Kidney epithelial cell (primary cell): ENCODE measurements at regions not wholly inside any gene's neighbourhood (a gene's known extent, or its start where the extent isn't known, plus 50 kb on each side); places are given as distances from the start of the nearest gene placed in this dataset.

Experiments used
- DNase-seq: peaks from one replicate; pipeline ENCODE4 v3.0.0-alpha.2; 2010; ENCODE audit warnings: low read depth
- H3K27me3 ChIP-seq: 2 replicates; pipeline ENCODE4 v1.6.0; 2011; ENCODE audit warnings: low read length; ENCODE audit not compliant: control insufficient read depth, insufficient read depth
- H3K36me3 ChIP-seq: 2 replicates; pipeline ENCODE4 v1.5.1; 2011; ENCODE audit warnings: low read length; ENCODE audit not compliant: control insufficient read depth, insufficient read depth
- H3K4me3 ChIP-seq: 2 replicates; pipeline ENCODE4 v1.5.1; 2011; ENCODE audit warnings: low read depth, mild to moderate bottlenecking, control low read depth, low read length
- CTCF ChIP-seq: IDR thresholded peaks from 2 replicates; pipeline ENCODE4 v1.5.1; 2011; ENCODE audit warnings: mild to moderate bottlenecking, moderate library complexity, low read length, control low read depth, inconsistent platforms; ENCODE audit not compliant: insufficient read depth, poor library complexity, severe bottlenecking

DNA sequence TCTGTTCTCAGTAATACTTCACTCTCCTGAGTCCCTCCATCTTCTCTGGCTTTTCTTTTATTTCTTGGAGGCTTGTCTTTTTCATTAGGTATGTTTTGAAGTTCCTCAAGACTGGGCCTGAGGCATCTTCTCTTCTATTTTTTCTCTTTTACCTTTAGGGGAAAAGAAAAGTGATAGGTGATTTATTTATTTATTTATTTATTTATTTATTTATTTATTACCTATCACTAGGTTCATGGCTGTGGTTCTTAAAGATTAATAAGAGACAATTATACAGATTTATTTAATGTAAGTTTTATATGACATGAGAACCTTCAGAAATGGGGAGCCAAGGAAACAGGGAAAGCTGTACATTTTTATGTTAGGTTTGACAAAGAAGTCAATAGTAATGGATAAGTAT lies 330.3 kb upstream of the RBMS3 start:
- Histone ChIP-seq H3K36me3 (no peaks in the 10 kb centered on the region), H3K4me3 (no peak overlapping the region), H3K27me3 (no peaks in the 10 kb centered on the region)
- DNase-seq, result no peak
- TF ChIP-seq CTCF, result no peak

DNA sequence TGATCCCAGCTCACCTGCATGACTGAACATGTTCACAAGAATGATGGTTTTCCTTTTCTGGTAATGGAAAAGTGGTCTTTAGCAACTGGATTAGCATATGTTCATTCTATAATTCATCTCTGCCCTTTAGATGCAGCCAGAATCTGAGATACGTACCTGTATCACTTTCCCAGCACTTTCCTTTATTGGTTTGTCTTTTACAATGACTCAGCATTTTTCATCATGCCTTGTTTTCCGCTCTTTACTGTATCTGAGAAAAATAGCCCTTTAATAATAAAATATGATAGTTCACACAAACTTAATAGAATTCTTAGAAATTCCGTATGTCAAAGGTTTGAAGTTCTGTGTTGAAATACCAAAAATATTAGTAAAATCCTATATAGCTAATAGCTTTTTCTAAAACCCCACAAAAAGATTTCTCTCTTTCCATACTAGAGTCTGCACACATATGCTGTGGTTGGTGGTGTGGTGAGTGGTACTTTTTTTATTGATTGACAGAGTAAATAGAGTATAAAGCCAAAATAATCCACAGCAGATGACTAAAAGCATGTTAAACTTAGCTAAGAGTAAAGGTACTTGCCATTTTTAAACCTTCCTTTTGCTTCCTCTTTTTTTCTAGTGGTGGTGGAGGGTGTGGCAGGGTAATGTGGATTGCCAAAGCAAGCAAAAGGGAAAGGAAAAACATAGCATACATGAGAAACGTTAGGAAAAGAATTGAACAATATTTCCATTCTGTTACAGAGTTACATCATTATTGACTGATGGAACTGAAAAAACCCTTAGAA lies 328.9 kb upstream of the RBMS3 start:
- Histone ChIP-seq H3K36me3 (no peaks in the 10 kb centered on the region), H3K27me3 (no peaks in the 10 kb centered on the region), H3K4me3 (no peak overlapping the region)
- TF ChIP-seq CTCF, result no peak
- no peak for DNase-seq

DNA sequence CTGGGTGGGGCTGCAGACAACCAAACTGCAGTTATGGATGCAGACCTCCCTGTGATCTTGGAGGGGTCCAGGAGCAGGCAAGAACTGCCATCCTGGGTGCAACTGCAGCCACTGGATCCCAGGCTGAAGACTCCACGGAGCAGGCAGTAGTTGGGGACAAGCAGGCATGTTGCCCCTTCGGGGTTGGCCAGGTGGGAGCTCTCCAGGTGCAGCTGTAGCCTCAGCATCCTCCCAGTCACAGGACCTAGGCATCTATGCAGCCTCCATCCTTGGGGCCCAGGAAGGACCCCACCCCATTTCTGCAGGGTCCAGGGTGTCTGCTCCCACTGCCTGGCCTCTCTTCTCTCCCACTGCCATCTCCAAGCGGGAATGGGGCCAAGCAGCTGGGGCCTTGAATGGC lies 322.2 kb upstream of the RBMS3 start:
- no peak for DNase-seq
- TF ChIP-seq CTCF, result no peak
- Histone ChIP-seq H3K4me3 (no peak overlapping the region), H3K27me3 (no peaks in the 10 kb centered on the region), H3K36me3 (no peaks in the 10 kb centered on the region)

DNA sequence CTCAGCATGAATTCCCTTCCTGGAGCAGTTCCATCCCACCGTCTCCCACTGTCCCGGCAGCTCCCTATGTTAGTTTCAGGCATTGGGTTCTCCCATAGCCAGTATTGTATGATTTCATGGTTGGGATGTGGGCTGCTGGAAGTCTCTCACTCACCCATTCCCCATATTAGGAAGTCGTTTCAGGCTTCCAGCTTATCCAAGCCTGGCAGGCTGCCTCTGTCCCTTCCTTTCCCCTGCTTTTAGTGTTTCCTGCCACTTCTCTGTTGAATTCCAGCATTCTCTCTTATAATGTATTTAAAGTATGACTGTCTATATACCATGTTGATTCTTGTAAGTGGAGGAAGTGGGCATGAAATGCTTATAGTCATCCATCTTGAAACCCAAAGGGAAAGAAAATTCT lies 309.7 kb upstream of the RBMS3 start:
- DNase-seq, result no peak
- no peaks in the 10 kb centered on the region for H3K27me3 ChIP-seq

DNA sequence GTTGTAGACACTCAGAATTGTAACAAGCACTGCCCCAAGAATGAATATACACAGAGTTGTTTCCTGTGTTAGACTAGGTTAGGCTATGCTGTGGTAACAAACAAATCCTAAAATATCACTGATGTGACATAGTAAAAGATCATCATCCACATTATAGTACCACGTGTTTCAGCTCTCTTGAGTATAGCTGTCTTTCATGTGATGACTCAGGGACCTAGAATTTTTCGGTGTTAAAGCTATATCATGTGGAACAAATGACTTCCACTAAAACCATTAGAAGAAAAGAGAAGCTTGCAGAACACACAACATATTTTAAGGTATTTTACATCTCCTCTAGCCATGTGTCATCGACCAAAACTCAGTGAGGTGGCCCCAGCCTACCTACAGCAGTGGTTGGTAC lies 307.9 kb upstream of the RBMS3 start:
- no peak overlapping the region for H3K4me3 ChIP-seq
- peak; percentile 48 for DNase-seq
- no peak for TF ChIP-seq CTCF

More for the DNA sequence above, 309.7 kb upstream of the RBMS3 start:
- Histone ChIP-seq H3K4me3 (no peak overlapping the region), H3K36me3 (no peaks in the 10 kb centered on the region)
- no peak for TF ChIP-seq CTCF

DNA sequence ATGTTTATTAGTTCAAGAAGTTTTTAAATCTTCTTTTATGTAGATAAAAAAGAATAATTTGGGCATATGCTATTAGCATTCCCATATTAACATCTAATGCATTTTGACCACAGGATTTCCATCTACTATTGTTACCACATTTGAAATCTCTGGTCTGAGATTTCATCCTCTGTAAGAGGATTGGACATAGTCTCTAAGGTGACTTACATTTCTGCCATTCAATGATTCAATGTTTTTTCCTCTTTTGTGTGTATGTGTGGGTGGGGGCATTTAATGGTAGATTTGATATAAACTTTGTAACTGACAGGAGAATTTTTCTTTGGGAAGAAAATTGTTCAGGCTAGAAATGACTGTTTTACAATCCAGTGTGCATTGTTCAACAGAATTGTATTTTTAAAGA lies 307.3 kb upstream of the RBMS3 start:
- no peak for TF ChIP-seq CTCF
- no peak overlapping the region for H3K4me3 ChIP-seq
- DNase-seq, result no peak
- no peaks in the 10 kb centered on the region for H3K27me3 ChIP-seq
- H3K36me3 ChIP-seq, result no peaks in the 10 kb centered on the region

More for the DNA sequence above, 307.9 kb upstream of the RBMS3 start:
- Histone ChIP-seq H3K36me3 (no peaks in the 10 kb centered on the region), H3K27me3 (no peaks in the 10 kb centered on the region)
